ENCODE measurements at regions not wholly inside any gene's neighbourhood (a gene's known extent, or its start where the extent isn't known, plus 50 kb on each side); places are given as distances from the start of the nearest gene placed in this dataset.

DNA sequence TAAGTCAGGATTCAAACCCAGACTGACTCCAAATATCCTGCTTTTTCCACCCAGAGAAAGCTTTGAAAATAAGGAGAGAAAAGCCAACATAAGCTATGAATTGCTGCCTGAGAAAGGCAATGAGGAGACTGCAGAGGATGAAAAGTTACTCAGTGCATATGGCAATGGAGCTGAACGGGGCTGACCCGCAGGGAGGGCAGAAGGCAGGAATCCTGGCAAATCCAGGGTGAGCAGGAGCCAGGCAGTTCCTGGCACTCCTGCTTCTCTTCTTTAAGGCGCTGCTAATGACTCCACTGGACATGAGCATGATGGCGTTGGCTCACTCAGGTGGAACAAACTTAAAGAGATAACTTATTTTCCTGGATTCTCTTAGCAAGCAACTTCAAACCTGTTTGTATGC, 95.2 kb upstream of the TMCC3 start:
- H3K36me3 ChIP-seq (ENCODE audit: insufficient read depth, low read length) = no peaks in the 10 kb centered on the region
- no peaks in the 10 kb centered on the region for H3K4me1 ChIP-seq (ENCODE audit: insufficient read depth, low read length)
- no peak overlapping the region for H3K27ac ChIP-seq (ENCODE audit: low read depth, low read length)
- no peak overlapping the region for H3K4me3 ChIP-seq (ENCODE audit: low read depth in 1 of 2, low read length in 2 of 2)
- no peaks in the 10 kb centered on the region for H3K9me3 ChIP-seq (ENCODE audit: low read length)
- H3K9ac ChIP-seq (ENCODE audit: low read length) = no peak overlapping the region
- no peaks in the 10 kb centered on the region for H3K27me3 ChIP-seq (ENCODE audit: control insufficient read depth in 1 of 2, insufficient read depth in 2 of 2, low read length in 2 of 2)

DNA sequence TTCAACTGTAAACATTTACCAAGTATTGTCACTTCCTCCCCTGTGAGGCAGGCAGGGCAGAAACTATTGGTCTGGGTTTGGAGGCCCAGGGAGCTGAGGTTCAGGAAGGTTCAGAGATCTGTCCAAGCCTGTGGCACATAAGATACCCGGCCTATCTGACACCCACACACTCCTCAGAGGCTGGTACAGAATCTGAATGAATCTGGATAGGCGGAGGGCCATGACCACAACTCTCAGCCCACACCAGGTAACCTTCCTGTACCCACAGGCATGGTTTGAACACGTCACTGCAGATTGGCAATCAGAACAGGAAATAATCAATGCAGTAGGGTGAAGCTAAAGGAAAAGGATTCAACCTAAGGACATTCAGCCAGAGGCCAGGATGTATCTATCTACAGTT, 92.8 kb upstream of the TMCC3 start:
- no peaks in the 10 kb centered on the region for H3K4me1 ChIP-seq (ENCODE audit: insufficient read depth, low read length)
- no peak overlapping the region for H3K4me3 ChIP-seq (ENCODE audit: low read depth in 1 of 2, low read length in 2 of 2)
- H3K27ac ChIP-seq (ENCODE audit: low read depth, low read length) = no peak overlapping the region
- H3K27me3 ChIP-seq (ENCODE audit: control insufficient read depth in 1 of 2, insufficient read depth in 2 of 2, low read length in 2 of 2) = no peaks in the 10 kb centered on the region
- H3K9ac ChIP-seq (ENCODE audit: low read length) = no peak overlapping the region
- H3K9me3 ChIP-seq (ENCODE audit: low read length) = no peaks in the 10 kb centered on the region
- H3K36me3 ChIP-seq (ENCODE audit: insufficient read depth, low read length) = no peaks in the 10 kb centered on the region

DNA sequence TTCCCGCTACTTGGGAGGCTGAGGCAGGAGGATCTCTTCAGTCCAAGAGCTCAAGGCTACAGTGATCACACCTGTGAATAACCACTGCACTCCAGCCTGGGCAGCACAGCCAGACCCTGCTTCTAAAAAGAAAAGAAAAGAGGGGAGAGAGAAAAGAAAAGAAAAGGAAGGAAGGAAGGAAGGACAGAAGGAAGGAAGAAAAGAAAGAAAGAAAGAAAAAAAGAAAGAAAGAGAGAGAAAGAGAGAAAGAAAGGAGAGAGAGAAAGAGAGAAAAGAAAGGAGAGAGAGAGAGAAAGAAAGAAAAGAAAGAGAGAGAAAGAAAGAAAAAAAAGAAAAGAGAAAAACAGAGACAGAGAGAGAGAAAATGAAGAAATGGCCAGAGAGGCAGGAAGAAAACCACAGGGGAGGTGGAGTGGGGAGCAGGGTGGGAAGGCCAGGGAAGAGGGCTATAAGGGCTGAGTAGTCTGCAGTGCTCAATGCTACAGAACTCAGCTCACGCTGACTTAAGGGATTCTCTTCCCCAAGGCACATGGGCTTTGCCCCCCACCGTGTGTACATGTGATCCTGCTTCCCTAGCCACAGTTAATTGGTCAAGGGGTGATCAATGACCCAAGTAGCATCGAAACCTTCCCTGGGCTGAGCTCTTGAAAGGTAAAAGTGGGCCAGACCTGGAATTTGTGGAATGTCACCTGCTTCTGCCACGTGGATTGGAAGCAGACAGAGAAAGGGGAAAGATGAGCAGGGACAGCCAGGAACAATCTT, 90.4 kb upstream of the TMCC3 start:
- Histone ChIP-seq H3K9me3 (ENCODE audit: low read length) (no peaks in the 10 kb centered on the region), H3K36me3 (ENCODE audit: insufficient read depth, low read length) (no peaks in the 10 kb centered on the region), H3K4me1 (ENCODE audit: insufficient read depth, low read length) (no peaks in the 10 kb centered on the region), H3K9ac (ENCODE audit: low read length) (no peak overlapping the region), H3K27ac (ENCODE audit: low read depth, low read length) (no peak overlapping the region), H3K4me3 (ENCODE audit: low read depth in 1 of 2, low read length in 2 of 2) (no peak overlapping the region), H3K27me3 (ENCODE audit: control insufficient read depth in 1 of 2, insufficient read depth in 2 of 2, low read length in 2 of 2) (no peaks in the 10 kb centered on the region)

DNA sequence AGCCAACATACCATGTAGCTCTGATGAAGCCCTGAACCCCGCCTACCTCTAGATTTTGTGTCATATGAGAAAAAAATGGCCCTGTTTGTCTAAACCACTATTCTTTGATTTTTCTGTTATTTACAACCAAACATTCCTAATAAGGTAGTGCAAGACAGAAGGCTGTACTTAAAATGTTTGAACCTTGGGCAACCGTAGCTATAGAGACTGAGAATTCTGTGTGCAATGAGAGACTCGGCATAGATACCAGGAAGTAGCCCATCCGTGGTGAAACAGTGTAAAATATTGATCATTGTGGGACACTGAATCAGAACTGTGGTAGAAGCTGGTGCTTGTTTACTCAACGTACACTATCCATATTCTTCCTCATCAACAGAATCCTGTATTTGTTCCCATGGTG, 86.5 kb upstream of the TMCC3 start:
- Histone ChIP-seq H3K4me1 (ENCODE audit: insufficient read depth, low read length) (no peaks in the 10 kb centered on the region), H3K27ac (ENCODE audit: low read depth, low read length) (no peak overlapping the region)

DNA sequence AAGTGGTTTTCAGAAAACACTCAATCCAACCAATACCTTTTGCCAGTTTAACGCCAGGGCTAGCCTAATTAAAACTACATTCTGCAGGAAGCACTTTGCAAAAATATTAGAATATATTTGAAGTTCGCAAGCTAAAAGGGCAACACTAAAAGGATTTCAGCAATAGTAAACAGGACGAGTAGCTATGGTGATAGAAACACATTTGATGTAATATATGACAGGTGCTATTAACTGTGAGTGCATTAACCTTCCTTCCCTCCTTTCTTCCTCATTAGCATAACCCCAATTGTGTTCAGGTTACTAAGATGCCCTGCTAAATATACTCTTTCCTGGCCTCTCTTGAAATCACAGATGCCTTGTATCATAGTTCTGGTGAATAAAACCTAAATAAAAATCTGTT, 85.6 kb upstream of the TMCC3 start:
- H3K36me3 ChIP-seq (ENCODE audit: insufficient read depth, low read length) = no peaks in the 10 kb centered on the region
- no peaks in the 10 kb centered on the region for H3K27me3 ChIP-seq (ENCODE audit: control insufficient read depth in 1 of 2, insufficient read depth in 2 of 2, low read length in 2 of 2)
- no peaks in the 10 kb centered on the region for H3K4me1 ChIP-seq (ENCODE audit: insufficient read depth, low read length)
- H3K9ac ChIP-seq (ENCODE audit: low read length) = no peak overlapping the region
- H3K27ac ChIP-seq (ENCODE audit: low read depth, low read length) = no peak overlapping the region
- H3K4me3 ChIP-seq (ENCODE audit: low read depth in 1 of 2, low read length in 2 of 2) = no peak overlapping the region
- H3K9me3 ChIP-seq (ENCODE audit: low read length) = no peaks in the 10 kb centered on the region

More for the DNA sequence above, 86.5 kb upstream of the TMCC3 start:
- Histone ChIP-seq H3K4me3 (ENCODE audit: low read depth in 1 of 2, low read length in 2 of 2) (no peak overlapping the region), H3K9me3 (ENCODE audit: low read length) (no peaks in the 10 kb centered on the region), H3K9ac (ENCODE audit: low read length) (no peak overlapping the region), H3K27me3 (ENCODE audit: control insufficient read depth in 1 of 2, insufficient read depth in 2 of 2, low read length in 2 of 2) (no peaks in the 10 kb centered on the region), H3K36me3 (ENCODE audit: insufficient read depth, low read length) (no peaks in the 10 kb centered on the region)

DNA sequence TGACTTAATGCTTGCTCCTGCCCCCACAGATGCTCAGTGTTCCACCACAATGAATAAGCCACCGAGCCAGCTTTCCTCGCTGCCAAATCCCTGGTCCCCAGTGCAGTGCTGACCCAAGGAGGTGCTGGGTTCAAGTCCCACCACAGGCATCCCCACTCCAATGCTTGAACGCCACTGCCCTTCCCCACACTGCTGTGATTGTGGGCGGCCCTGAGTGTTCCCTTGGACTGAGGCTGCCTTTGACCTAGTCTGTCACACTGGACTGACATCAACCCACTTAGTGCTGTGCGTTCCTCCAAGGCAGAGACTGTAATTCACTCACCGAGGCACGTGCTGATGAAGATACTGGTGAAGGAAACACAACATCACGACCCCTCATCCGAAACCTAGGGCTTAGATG, 83.4 kb upstream of the TMCC3 start:
- H3K9me3 ChIP-seq (ENCODE audit: low read length) = no peaks in the 10 kb centered on the region
- no peak overlapping the region for H3K9ac ChIP-seq (ENCODE audit: low read length)
- H3K27ac ChIP-seq (ENCODE audit: low read depth, low read length) = no peak overlapping the region
- no peaks in the 10 kb centered on the region for H3K4me1 ChIP-seq (ENCODE audit: insufficient read depth, low read length)
- no peaks in the 10 kb centered on the region for H3K36me3 ChIP-seq (ENCODE audit: insufficient read depth, low read length)
- H3K4me3 ChIP-seq (ENCODE audit: low read depth in 1 of 2, low read length in 2 of 2) = no peak overlapping the region
- H3K27me3 ChIP-seq (ENCODE audit: control insufficient read depth in 1 of 2, insufficient read depth in 2 of 2, low read length in 2 of 2) = no peaks in the 10 kb centered on the region

DNA sequence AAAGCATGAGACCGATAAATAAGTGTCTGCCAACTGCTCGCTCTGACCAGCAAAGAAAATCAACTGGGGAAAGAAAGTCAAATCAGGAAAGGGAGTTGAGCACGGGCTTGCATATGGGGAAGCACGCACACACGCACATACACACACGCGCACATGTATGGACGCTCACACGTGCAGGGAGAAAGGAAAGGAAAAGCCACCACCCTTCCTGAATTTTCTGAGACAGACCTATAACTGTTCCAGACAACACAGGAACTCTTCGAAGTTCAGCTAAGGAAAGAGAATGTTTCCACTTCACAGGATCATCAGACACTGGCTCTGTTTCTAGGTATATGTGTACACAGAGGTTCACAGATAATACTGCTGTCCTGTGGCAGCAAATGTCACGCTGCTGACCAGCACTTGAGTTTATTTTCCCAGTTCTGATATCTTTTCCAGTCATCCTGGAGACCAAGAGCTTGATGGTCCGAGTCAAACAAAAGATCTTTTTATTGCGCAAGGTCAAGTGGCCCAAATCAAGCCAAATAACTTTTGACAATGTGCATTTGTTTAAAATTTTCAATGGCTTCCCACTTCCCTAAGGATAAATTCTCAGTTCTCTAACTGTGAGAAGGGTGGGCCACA, 82.1 kb upstream of the TMCC3 start:
- H3K9me3 ChIP-seq (ENCODE audit: low read length) = no peaks in the 10 kb centered on the region
- no peak overlapping the region for H3K27ac ChIP-seq (ENCODE audit: low read depth, low read length)
- no peaks in the 10 kb centered on the region for H3K4me1 ChIP-seq (ENCODE audit: insufficient read depth, low read length)
- H3K9ac ChIP-seq (ENCODE audit: low read length) = no peak overlapping the region
- no peaks in the 10 kb centered on the region for H3K27me3 ChIP-seq (ENCODE audit: control insufficient read depth in 1 of 2, insufficient read depth in 2 of 2, low read length in 2 of 2)
- no peaks in the 10 kb centered on the region for H3K36me3 ChIP-seq (ENCODE audit: insufficient read depth, low read length)
- no peak overlapping the region for H3K4me3 ChIP-seq (ENCODE audit: low read depth in 1 of 2, low read length in 2 of 2)

DNA sequence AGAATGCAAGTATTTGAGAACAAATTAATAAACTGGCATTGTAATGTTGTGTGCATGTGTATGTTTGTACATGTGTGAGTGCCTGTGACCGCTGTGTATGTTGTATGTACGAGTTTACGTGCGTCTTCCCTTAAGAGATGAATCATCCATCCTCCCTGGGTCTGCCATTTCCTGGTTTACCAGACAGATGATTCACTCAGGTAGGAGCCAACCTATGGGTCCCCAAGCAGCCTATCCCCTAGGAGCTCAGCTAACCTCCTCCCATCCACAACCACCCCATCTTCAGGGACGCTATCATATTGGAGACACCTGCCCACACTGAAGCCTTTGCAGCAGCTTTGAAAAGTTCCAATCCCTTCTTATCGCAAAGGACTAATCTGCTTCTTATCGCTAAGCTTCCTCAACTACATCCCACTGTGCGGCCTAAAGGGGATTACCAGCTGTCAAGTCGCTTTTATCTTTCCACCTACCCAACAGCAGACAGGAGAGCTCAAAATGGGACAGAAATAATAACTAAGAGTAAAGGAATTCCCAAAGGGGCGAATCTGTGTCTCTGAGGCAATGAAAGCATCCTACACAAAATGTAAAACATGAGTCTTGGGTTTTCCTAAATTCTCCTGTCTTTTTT, 81.5 kb upstream of the TMCC3 start:
- Histone ChIP-seq H3K9ac (ENCODE audit: low read length) (no peak overlapping the region), H3K36me3 (ENCODE audit: insufficient read depth, low read length) (no peaks in the 10 kb centered on the region), H3K9me3 (ENCODE audit: low read length) (no peaks in the 10 kb centered on the region), H3K4me1 (ENCODE audit: insufficient read depth, low read length) (no peaks in the 10 kb centered on the region), H3K27me3 (ENCODE audit: control insufficient read depth in 1 of 2, insufficient read depth in 2 of 2, low read length in 2 of 2) (no peaks in the 10 kb centered on the region), H3K4me3 (ENCODE audit: low read depth in 1 of 2, low read length in 2 of 2) (no peak overlapping the region), H3K27ac (ENCODE audit: low read depth, low read length) (no peak overlapping the region)

DNA sequence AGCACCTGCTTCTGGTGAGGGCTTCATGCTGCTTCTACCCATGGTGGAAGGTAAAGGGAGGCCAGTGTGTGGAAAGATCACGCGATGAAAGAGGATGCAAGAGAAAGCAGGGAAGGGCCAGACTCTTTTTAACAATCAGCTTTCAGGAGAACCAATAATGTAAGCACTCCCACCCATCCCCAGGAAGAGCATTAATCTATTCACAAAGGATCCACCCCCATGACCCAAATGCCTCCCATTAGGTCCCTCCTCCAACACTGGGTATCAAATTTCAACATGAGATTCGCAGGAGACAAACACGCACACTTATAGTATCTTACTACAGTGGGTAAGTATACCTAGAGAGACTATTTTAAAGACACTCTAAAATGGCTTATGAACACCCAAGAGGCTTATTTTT, 80.5 kb upstream of the TMCC3 start:
- no peak overlapping the region for H3K9ac ChIP-seq (ENCODE audit: low read length)
- H3K4me1 ChIP-seq (ENCODE audit: insufficient read depth, low read length) = no peaks in the 10 kb centered on the region

DNA sequence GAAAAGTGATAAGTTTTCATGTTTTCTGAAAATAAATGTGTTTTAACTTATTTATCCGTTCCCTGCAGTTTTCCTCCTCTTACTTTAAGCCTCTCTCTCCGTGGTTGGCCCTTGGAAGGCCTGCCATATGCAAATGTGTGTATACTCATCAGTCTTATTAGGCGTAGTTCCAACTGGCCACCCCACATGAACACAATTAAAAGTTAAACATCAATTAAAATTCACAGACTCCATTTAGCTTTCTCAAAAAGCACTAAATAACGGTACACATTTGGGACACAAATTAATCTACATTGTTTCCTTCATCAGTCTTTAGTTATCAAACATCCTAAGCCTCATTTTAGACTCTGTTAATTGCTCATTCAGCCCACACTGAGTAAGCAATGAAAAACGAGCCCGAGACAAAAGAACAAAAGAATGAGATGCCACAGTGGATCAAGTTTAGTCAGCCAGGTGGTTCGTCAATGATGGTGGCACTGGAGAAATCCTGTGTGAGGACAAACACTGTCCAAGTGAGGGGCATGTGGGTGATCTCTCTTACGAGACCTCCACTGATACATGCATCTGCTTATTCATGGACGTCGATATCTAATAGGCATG, 76.0 kb upstream of the TMCC3 start:
- Histone ChIP-seq H3K4me1 (ENCODE audit: insufficient read depth, low read length) (no peaks in the 10 kb centered on the region), H3K9ac (ENCODE audit: low read length) (no peak overlapping the region), H3K36me3 (ENCODE audit: insufficient read depth, low read length) (no peaks in the 10 kb centered on the region), H3K27me3 (ENCODE audit: control insufficient read depth in 1 of 2, insufficient read depth in 2 of 2, low read length in 2 of 2) (no peaks in the 10 kb centered on the region), H3K4me3 (ENCODE audit: low read depth in 1 of 2, low read length in 2 of 2) (no peak overlapping the region), H3K27ac (ENCODE audit: low read depth, low read length) (no peak overlapping the region), H3K9me3 (ENCODE audit: low read length) (no peaks in the 10 kb centered on the region)

More for the DNA sequence above, 80.5 kb upstream of the TMCC3 start:
- Histone ChIP-seq H3K4me3 (ENCODE audit: low read depth in 1 of 2, low read length in 2 of 2) (no peak overlapping the region), H3K9me3 (ENCODE audit: low read length) (no peaks in the 10 kb centered on the region), H3K27ac (ENCODE audit: low read depth, low read length) (no peak overlapping the region), H3K27me3 (ENCODE audit: control insufficient read depth in 1 of 2, insufficient read depth in 2 of 2, low read length in 2 of 2) (no peaks in the 10 kb centered on the region), H3K36me3 (ENCODE audit: insufficient read depth, low read length) (no peaks in the 10 kb centered on the region)

DNA sequence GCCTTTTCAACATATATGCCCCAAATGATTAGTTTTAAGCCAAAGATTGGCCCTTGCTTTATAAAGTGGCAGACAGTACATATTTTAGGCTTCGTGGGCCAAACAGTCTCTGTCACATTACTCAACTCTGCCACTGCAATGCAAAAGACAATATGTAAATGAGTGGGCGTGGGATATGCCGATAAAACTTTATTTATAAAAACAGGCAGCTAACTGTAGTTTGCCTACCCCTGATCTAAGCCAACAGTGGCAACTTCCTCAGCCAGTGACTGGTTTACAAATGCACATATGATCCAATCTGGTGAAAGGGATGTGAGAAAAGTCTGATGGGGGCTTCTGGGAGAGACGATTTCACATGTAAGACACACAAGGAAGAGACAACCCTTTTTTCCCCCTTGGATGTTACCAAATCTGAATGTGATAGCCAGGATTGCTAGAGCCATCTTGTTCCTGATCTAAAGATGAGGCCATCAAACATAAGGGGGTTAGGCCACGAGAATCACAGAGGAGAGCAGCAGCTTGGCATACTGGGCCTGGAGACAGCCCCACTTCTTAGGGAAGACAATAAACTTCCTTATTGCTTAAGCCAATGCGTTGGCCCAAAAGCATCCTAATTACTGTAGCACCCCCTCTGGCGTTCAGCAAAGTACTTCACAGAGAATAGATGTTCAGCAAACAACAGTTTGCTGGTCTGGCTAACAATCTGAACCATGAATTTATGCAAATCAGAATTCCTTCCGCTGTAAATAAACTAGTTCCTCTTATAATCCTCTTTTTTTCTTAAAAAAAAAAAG, 75.2 kb upstream of the TMCC3 start:
- no peak overlapping the region for H3K27ac ChIP-seq (ENCODE audit: low read depth, low read length)
- H3K4me1 ChIP-seq (ENCODE audit: insufficient read depth, low read length) = no peaks in the 10 kb centered on the region
- H3K4me3 ChIP-seq (ENCODE audit: low read depth in 1 of 2, low read length in 2 of 2) = no peak overlapping the region
- no peak overlapping the region for H3K9ac ChIP-seq (ENCODE audit: low read length)
- H3K36me3 ChIP-seq (ENCODE audit: insufficient read depth, low read length) = no peaks in the 10 kb centered on the region
- no peaks in the 10 kb centered on the region for H3K27me3 ChIP-seq (ENCODE audit: control insufficient read depth in 1 of 2, insufficient read depth in 2 of 2, low read length in 2 of 2)
- H3K9me3 ChIP-seq (ENCODE audit: low read length) = no peaks in the 10 kb centered on the region
